CD4-positive, alpha-beta T cell (primary cell): ENCODE measurements at regions not wholly inside any gene's neighbourhood (a gene's known extent, or its start where the extent isn't known, plus 50 kb on each side); places are given as distances from the start of the nearest gene placed in this dataset.
"Not testable (repeated sequence)": the region's sequence is repeated elsewhere in the genome, so short reads cannot be mapped to it uniquely, and the experiment has no call there.

Experiments
- ATAC-seq: fragments of 200-7000 bp; cut with Tn5 transposase; one replicate; pipeline ENCODE4 v1.10.0; 2022; ENCODE audit warnings: mild to moderate bottlenecking; ENCODE audit not compliant: poor library complexity
- CTCF ChIA-PET: fragments of 350-600 bp; sonication (Branson Sonifier 250); formaldehyde crosslinking; loops from one replicate; lab custom pipeline; 2021; ENCODE audit warnings: antibody characterized with exemption, inconsistent platforms; lab: Charles Lee
- POLR2A ChIA-PET: fragments of 350-600 bp; sonication (Branson Sonifier 250); formaldehyde crosslinking; loops from one replicate; lab custom pipeline; 2021; ENCODE audit warnings: antibody characterized with exemption, inconsistent platforms; lab: Charles Lee
- DNase-seq, 14 experiments: peaks; one replicate each; pipeline ENCODE4 v3.0.0-alpha.2; 2013 to 2020; ENCODE audit warnings: mixed read lengths in 2 of 14
- H3K27ac ChIP-seq, 2 donors: one replicate each; pipeline versions ENCODE4 v1.5.1 to v1.7.0; 2013; ENCODE audit warnings: low read length in 2 of 2, low read depth in 1 of 2, mild to moderate bottlenecking in 1 of 2
- H3K27me3 ChIP-seq, 2 experiments: 1 replicate in 1 of 2; 2 replicates in 1 of 2; pipeline versions ENCODE4 v1.6.1 to v1.7.0; 2013; ENCODE audit warnings: low read length in 2 of 2, control low read depth in 1 of 2, mild to moderate bottlenecking in 1 of 2, moderate library complexity in 1 of 2; ENCODE audit not compliant: insufficient read depth in 2 of 2, control insufficient read depth in 1 of 2
- H3K36me3 ChIP-seq: one replicate; pipeline ENCODE4 v1.6.1; 2013; ENCODE audit warnings: low read length, control low read depth; ENCODE audit not compliant: insufficient read depth
- H3K4me1 ChIP-seq: one replicate; pipeline ENCODE4 v1.6.1; 2013; ENCODE audit warnings: low read length, control low read depth; ENCODE audit not compliant: insufficient read depth
- H3K4me3 ChIP-seq: one replicate; pipeline ENCODE4 v1.5.1; 2013; ENCODE audit warnings: mild to moderate bottlenecking, low read length, moderate library complexity
- H3K9me3 ChIP-seq, 2 experiments: 1 replicate in 1 of 2; 2 replicates in 1 of 2; pipeline versions ENCODE4 v1.6.1 to v1.7.0; 2013; ENCODE audit warnings: low read length in 2 of 2, mild to moderate bottlenecking in 2 of 2, control low read depth in 1 of 2, moderate library complexity in 1 of 2; ENCODE audit not compliant: control insufficient read depth in 1 of 2, insufficient read depth in 1 of 2
- H3K27ac Mint-ChIP-seq: one replicate; pipeline ENCODE4 v1.8.0; 2020; ENCODE audit warnings: mixed read lengths
- H3K27me3 Mint-ChIP-seq: one replicate; pipeline ENCODE4 v1.8.0; 2021; ENCODE audit warnings: mixed read lengths
- H3K36me3 Mint-ChIP-seq: one replicate; pipeline ENCODE4 v1.8.0; 2021; ENCODE audit warnings: low read depth, mixed read lengths
- H3K4me1 Mint-ChIP-seq: one replicate; pipeline ENCODE4 v1.8.0; 2021; ENCODE audit warnings: low read depth, mixed read lengths
- H3K4me3 Mint-ChIP-seq: one replicate; pipeline ENCODE4 v1.8.0; 2020; ENCODE audit warnings: mild to moderate bottlenecking, mixed read lengths
- H3K9me3 Mint-ChIP-seq: one replicate; pipeline ENCODE4 v1.8.0; 2020; ENCODE audit warnings: mixed read lengths
- intact Hi-C, 2 experiments: fragments of 100-400 bp; cut with DNase I in 1 of 2; cut with micrococcal nuclease in 1 of 2; formaldehyde crosslinking; loops; one replicate each; pipeline versions ENCODE4 v1.15.1 to v1.9.0; 2023 to 2025; cut with DNase I, micrococcal nuclease

- CTCF ChIA-PET, H3K36me3 Mint-ChIP-seq, H3K27ac ChIP-seq, H3K4me1 Mint-ChIP-seq, H3K36me3 ChIP-seq, ATAC-seq, POLR2A ChIA-PET, H3K9me3 Mint-ChIP-seq, H3K4me3 ChIP-seq, DNase-seq, H3K27me3 Mint-ChIP-seq, H3K4me1 ChIP-seq, H3K4me3 Mint-ChIP-seq, H3K27me3 ChIP-seq, H3K9me3 ChIP-seq, intact Hi-C loops, H3K27ac Mint-ChIP-seq: not testable (repeated sequence)
These were observed 126.1 kb downstream of the SEPTIN7 start for GRCh38 chr7:35926966-35927365.

- H3K4me1 Mint-ChIP-seq, H3K27me3 ChIP-seq, H3K4me3 ChIP-seq, H3K9me3 ChIP-seq, H3K4me3 Mint-ChIP-seq, H3K27ac Mint-ChIP-seq, H3K27me3 Mint-ChIP-seq, DNase-seq, CTCF ChIA-PET, H3K4me1 ChIP-seq, POLR2A ChIA-PET, H3K36me3 ChIP-seq, intact Hi-C loops, H3K9me3 Mint-ChIP-seq, H3K36me3 Mint-ChIP-seq, ATAC-seq, H3K27ac ChIP-seq: not testable (repeated sequence)
These were observed 130.3 kb downstream of the SEPTIN7 start for GRCh38 chr7:35931134-35931533.

GRCh38 chr7:35931551-35931950 lies 130.7 kb downstream of the SEPTIN7 start:
- intact Hi-C loops, H3K36me3 Mint-ChIP-seq, H3K9me3 ChIP-seq, H3K27ac Mint-ChIP-seq, H3K9me3 Mint-ChIP-seq, H3K4me3 Mint-ChIP-seq, H3K27me3 Mint-ChIP-seq, H3K4me1 ChIP-seq, H3K27ac ChIP-seq, H3K4me3 ChIP-seq, H3K4me1 Mint-ChIP-seq, CTCF ChIA-PET, POLR2A ChIA-PET, H3K36me3 ChIP-seq, H3K27me3 ChIP-seq, DNase-seq, ATAC-seq: not testable (repeated sequence)

- H3K4me3 Mint-ChIP-seq, CTCF ChIA-PET, H3K36me3 Mint-ChIP-seq, H3K4me1 Mint-ChIP-seq, DNase-seq, POLR2A ChIA-PET, H3K4me3 ChIP-seq, H3K36me3 ChIP-seq, H3K27ac Mint-ChIP-seq, ATAC-seq, H3K9me3 Mint-ChIP-seq, H3K27ac ChIP-seq, H3K4me1 ChIP-seq, H3K27me3 Mint-ChIP-seq, H3K27me3 ChIP-seq, H3K9me3 ChIP-seq, intact Hi-C loops: not testable (repeated sequence)
These were observed 139.8 kb downstream of the SEPTIN7 start for GRCh38 chr7:35940695-35941094.

- H3K27ac ChIP-seq, H3K4me3 Mint-ChIP-seq, CTCF ChIA-PET, H3K27me3 Mint-ChIP-seq, H3K4me1 ChIP-seq, H3K9me3 ChIP-seq, POLR2A ChIA-PET, H3K27ac Mint-ChIP-seq, DNase-seq, H3K4me3 ChIP-seq, H3K36me3 Mint-ChIP-seq, H3K9me3 Mint-ChIP-seq, intact Hi-C loops, H3K27me3 ChIP-seq, H3K36me3 ChIP-seq, H3K4me1 Mint-ChIP-seq, ATAC-seq: not testable (repeated sequence)
These were observed 144.8 kb downstream of the SEPTIN7 start for GRCh38 chr7:35945621-35946020.

- H3K27ac ChIP-seq, H3K9me3 Mint-ChIP-seq, ATAC-seq, POLR2A ChIA-PET, H3K4me3 ChIP-seq, H3K27me3 Mint-ChIP-seq, H3K36me3 Mint-ChIP-seq, H3K27ac Mint-ChIP-seq, H3K4me1 ChIP-seq, DNase-seq, intact Hi-C loops, CTCF ChIA-PET, H3K9me3 ChIP-seq, H3K4me1 Mint-ChIP-seq, H3K36me3 ChIP-seq, H3K27me3 ChIP-seq, H3K4me3 Mint-ChIP-seq: not testable (repeated sequence)
These were observed 154.9 kb downstream of the SEPTIN7 start for GRCh38 chr7:35955735-35956134.

GRCh38 chr7:35956988-35957387 lies 156.1 kb downstream of the SEPTIN7 start:
- H3K4me3 ChIP-seq, H3K9me3 Mint-ChIP-seq, H3K27me3 ChIP-seq, CTCF ChIA-PET, ATAC-seq, H3K36me3 ChIP-seq, H3K27me3 Mint-ChIP-seq, H3K27ac Mint-ChIP-seq, H3K4me1 ChIP-seq, H3K9me3 ChIP-seq, H3K4me3 Mint-ChIP-seq, H3K4me1 Mint-ChIP-seq, H3K36me3 Mint-ChIP-seq, DNase-seq, H3K27ac ChIP-seq, intact Hi-C loops, POLR2A ChIA-PET: not testable (repeated sequence)
